Transverse colon (tissue), 4 donors: ENCODE measurements at regions not wholly inside any gene's neighbourhood (a gene's known extent, or its start where the extent isn't known, plus 50 kb on each side); places are given as distances from the start of the nearest gene placed in this dataset.

Experiments
- DNase-seq: peaks from one replicate; pipeline ENCODE4 v3.0.0-alpha.2; 2019
- H3K27ac ChIP-seq, 4 donors: fragments of 200-600 bp; sonication (generic); 2 replicates each; pipeline ENCODE4 v1.5.1; 2016 to 2018; ENCODE audit warnings: inconsistent platforms in 4 of 4
- H3K27me3 ChIP-seq: fragments of 200-600 bp; sonication (generic); 2 replicates; pipeline ENCODE4 v1.5.1; 2017; ENCODE audit warnings: inconsistent platforms
- H3K36me3 ChIP-seq, 4 donors: fragments of 200-600 bp; sonication (generic); 2 replicates each; pipeline ENCODE4 v1.5.1; 2017 to 2019; ENCODE audit warnings: inconsistent platforms in 4 of 4
- H3K4me1 ChIP-seq, 4 donors: fragments of 200-600 bp; sonication (generic); 2 replicates each; pipeline ENCODE4 v1.5.1; 2017 to 2020; ENCODE audit warnings: inconsistent platforms in 4 of 4
- H3K4me3 ChIP-seq, 4 donors: fragments of 200-600 bp; sonication (generic); 1 replicate in 1 of 4; 2 replicates in 3 of 4; pipeline versions ENCODE4 v1.5.1 to v1.6.1; 2017 to 2019; ENCODE audit warnings: inconsistent platforms in 4 of 4
- H3K9me3 ChIP-seq, 2 donors: fragments of 200-600 bp; sonication (generic); 2 replicates each; pipeline ENCODE4 v1.5.1; 2017 to 2019; ENCODE audit warnings: inconsistent platforms in 2 of 2
- EP300 ChIP-seq: sonication (generic); formaldehyde crosslinking; IDR thresholded peaks from one replicate; pipeline ENCODE4 v1.6.1; 2017; ENCODE audit warnings: antibody characterized with exemption, low read depth
- POLR2A ChIP-seq: fragments of 450-650 bp; IDR thresholded peaks from one replicate; pipeline ENCODE4 v1.6.1; 2016; ENCODE audit warnings: antibody characterized with exemption, mild to moderate bottlenecking, moderate library complexity
- POLR2AphosphoS5 ChIP-seq, 3 donors: sonication (generic); formaldehyde crosslinking; IDR thresholded peaks; one replicate each; pipeline ENCODE4 v1.6.1; 2016; ENCODE audit warnings: antibody characterized with exemption in 3 of 3
- WGBS, 2 donors: methylation state at CpG; one replicate each; pipeline ENCODE4 v1.1.5; 2018; ENCODE audit warnings: low coverage in 1 of 2; 5-methylcytosine and 5-hydroxymethylcytosine counted together
- in situ Hi-C, 4 donors: fragments of 200-750 bp; cut with MboI; loops; one replicate each; pipeline versions ENCODE4 v1.15.0 to v1.15.1; 2017; ENCODE audit warnings: low sequenced_read_pairs in 3 of 4, low pct_ligation_motif_present in 1 of 4, low pct_unique_long_range_greater_than_20kb in 1 of 4
- intact Hi-C: fragments of 100-400 bp; cut with DNase I; formaldehyde crosslinking; loops from one replicate; pipeline ENCODE4 v1.15.1; 2023; ENCODE audit warnings: low total_unique reads
- TF ChIP-seq, protein P1 (sequence below), 5 experiments: fragments of 200-600 bp in 3 of 5; fragments of 450-650 bp in 2 of 5; sonication (generic) in 3 of 5; IDR thresholded peaks; 1 replicate in 2 of 5; 2 replicates in 3 of 5; pipeline ENCODE4 v1.5.1; 2016 to 2017; ENCODE audit warnings: antibody characterized with exemption in 5 of 5, inconsistent platforms in 3 of 5, mild to moderate bottlenecking in 2 of 5, moderate library complexity in 1 of 5

- WGBS, 2 donors: 91 to 93% methylated on average over 8 to 10 of the region's 10 CpGs
- Histone ChIP-seq H3K27ac (no peak overlapping the region), H3K36me3 (no peaks in the 10 kb centered on the region), H3K4me1 (peaks cover 0 to 5% (median 0%) of the 10 kb centered on the region in 4 donors), H3K27me3 (no peaks in the 10 kb centered on the region), H3K9me3 (peaks cover 5 to 9% of the 10 kb centered on the region in 2 donors), H3K4me3 (no peak overlapping the region)
- TF ChIP-seq POLR2AphosphoS5 (IDR thresholded peaks at IDR 0.05): no peak
- no peak for TF ChIP-seq POLR2A
- TF ChIP-seq, protein P1, sequence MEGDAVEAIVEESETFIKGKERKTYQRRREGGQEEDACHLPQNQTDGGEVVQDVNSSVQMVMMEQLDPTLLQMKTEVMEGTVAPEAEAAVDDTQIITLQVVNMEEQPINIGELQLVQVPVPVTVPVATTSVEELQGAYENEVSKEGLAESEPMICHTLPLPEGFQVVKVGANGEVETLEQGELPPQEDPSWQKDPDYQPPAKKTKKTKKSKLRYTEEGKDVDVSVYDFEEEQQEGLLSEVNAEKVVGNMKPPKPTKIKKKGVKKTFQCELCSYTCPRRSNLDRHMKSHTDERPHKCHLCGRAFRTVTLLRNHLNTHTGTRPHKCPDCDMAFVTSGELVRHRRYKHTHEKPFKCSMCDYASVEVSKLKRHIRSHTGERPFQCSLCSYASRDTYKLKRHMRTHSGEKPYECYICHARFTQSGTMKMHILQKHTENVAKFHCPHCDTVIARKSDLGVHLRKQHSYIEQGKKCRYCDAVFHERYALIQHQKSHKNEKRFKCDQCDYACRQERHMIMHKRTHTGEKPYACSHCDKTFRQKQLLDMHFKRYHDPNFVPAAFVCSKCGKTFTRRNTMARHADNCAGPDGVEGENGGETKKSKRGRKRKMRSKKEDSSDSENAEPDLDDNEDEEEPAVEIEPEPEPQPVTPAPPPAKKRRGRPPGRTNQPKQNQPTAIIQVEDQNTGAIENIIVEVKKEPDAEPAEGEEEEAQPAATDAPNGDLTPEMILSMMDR (IDR thresholded peaks at IDR 0.05): no peak
- intact Hi-C loops (no loop called here), in situ Hi-C loops (loop anchor here in 1 of 4 donors (25.0 kb wide), 1 partner anchor 106 kb away; a partner anchor contains a TSS)
- DNase-seq: no peak
Observed at GRCh38 chr20:58056021-58056591, 172.3 kb downstream of the ANKRD60 start.

DNA sequence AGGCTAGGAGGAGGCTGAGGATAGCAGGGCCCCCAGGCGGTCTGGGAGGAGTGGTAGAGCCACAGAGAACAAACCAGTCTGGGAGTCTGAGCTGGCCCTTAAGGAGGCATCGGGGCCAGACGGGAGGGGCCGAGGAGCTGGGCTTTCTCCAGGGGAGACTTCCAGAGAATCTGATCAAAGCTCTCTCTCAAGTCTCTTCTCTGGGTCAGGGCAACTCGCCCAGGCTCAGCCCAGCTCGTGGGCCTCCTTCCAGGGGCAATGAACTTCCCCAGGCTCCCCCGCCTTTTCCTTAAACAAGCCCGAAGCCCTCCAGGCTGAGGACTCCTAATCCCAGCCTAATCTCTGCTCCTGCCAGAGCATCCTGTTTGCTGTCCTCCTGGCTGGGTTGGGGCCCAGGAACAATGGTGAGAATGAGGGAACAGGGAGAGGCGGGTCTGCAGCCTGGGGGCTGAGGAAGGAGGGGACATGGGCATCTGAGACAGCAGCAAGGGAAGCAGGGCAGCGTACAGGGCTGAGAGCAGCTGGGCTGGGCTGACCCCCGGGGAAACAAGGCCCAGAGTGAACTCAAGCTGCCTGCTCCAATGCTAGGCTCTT lies 173.6 kb downstream of the ANKRD60 start:
- Histone ChIP-seq H3K27ac (peak overlapping the region in 3 of 4 donors; percentile 22 to 41 (median 32)), H3K4me1 (peaks cover 0 to 5% (median 0%) of the 10 kb centered on the region in 4 donors), H3K9me3 (peaks cover 5 to 11% of the 10 kb centered on the region in 2 donors), H3K36me3 (no peaks in the 10 kb centered on the region), H3K4me3 (no peak overlapping the region), H3K27me3 (no peaks in the 10 kb centered on the region)
- peak; percentile 14 for DNase-seq
- TF ChIP-seq, protein P1 (IDR thresholded peaks at IDR 0.05): no peak
- no peak for TF ChIP-seq POLR2AphosphoS5 (IDR thresholded peaks at IDR 0.05)
- TF ChIP-seq EP300: no peak
- in situ Hi-C loops (loop anchor here in 1 of 4 donors (25.0 kb wide), 1 partner anchor 107 kb away; a partner anchor contains a TSS), intact Hi-C loops (no loop called here)
- WGBS, 2 donors: 71% methylated on average over 11 of the region's 11 CpGs; no CpG with 5 or more reads in 1 of the 2 donors

DNA sequence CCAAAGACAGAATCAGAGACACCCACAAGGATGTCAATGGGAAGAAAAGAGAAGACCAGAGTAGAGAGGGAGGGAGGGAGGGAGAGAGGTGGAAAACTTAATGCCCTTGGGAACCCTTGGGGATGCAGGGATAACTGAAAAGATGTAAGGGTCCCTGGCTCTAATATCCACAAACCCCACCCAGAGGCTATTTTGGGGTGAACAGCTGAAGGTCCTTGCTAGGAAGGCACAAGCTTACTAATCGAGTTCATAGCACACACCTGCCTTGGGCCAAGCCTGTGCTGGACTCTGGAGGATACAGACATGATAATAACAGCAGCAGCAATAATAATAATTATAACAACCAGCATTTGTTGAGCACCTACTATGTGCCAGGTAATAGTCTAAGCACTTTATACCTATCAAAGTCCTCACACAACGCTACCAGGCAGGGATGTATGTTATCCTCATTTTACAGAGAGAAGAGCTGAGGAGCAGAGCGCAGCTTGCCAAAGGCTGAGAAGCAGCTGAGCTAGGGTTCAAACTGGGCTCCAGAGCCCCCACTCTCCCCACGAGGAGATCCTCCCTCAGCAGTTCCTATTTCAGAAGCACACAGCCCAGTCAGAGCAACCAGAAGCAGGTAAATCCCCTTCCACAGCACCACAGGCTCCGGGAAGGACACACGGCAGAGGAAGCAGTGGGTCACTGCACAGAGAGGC lies 174.2 kb downstream of the ANKRD60 start:
- TF ChIP-seq POLR2A (no peak), POLR2AphosphoS5 (IDR thresholded peaks at IDR 0.05) (no peak), EP300 (no peak)
- TF ChIP-seq, protein P1 (IDR thresholded peaks at IDR 0.05): no peak
- H3K27me3 ChIP-seq: no peaks in the 10 kb centered on the region
- no peak overlapping the region for H3K4me3 ChIP-seq
- DNase-seq: no peak
- in situ Hi-C loops: loop anchor here in 1 of 4 donors (25.0 kb wide), 1 partner anchor 108 kb away; a partner anchor contains a TSS
- H3K4me1 ChIP-seq: peaks cover 0 to 5% (median 0%) of the 10 kb centered on the region in 4 donors
- H3K9me3 ChIP-seq: peaks cover 5 to 11% of the 10 kb centered on the region in 2 donors
- peak overlapping the region in 1 of 4 donors; percentile 32 for H3K27ac ChIP-seq
- H3K36me3 ChIP-seq: no peaks in the 10 kb centered on the region
- WGBS, 2 donors: 66 to 100% methylated on average over 1 to 6 of the region's 6 CpGs
- intact Hi-C loops: no loop called here

GRCh38 chr20:58053391-58054055 lies 174.9 kb downstream of the ANKRD60 start:
- 80 to 92% methylated on average over 2 to 10 of the region's 10 CpGs for WGBS, 2 donors
- intact Hi-C loops (no loop called here), in situ Hi-C loops (loop anchor here in 1 of 4 donors (25.0 kb wide), 1 partner anchor 109 kb away; a partner anchor contains a TSS)

More at GRCh38 chr20:58053391-58054055, 174.9 kb downstream of the ANKRD60 start:
- Histone ChIP-seq H3K9me3 (peaks cover 5 to 11% of the 10 kb centered on the region in 2 donors), H3K4me1 (no peaks in the 10 kb centered on the region), H3K4me3 (no peak overlapping the region), H3K36me3 (no peaks in the 10 kb centered on the region), H3K27me3 (no peaks in the 10 kb centered on the region), H3K27ac (no peak overlapping the region)
- no peak for TF ChIP-seq POLR2A
- no peak for TF ChIP-seq EP300
- TF ChIP-seq, protein P1 (IDR thresholded peaks at IDR 0.05): no peak
- no peak for TF ChIP-seq POLR2AphosphoS5 (IDR thresholded peaks at IDR 0.05)
- DNase-seq: no peak
